Right lobe of liver (tissue), 4 donors: ENCODE measurements at regions not wholly inside any gene's neighbourhood (a gene's known extent, or its start where the extent isn't known, plus 50 kb on each side); places are given as distances from the start of the nearest gene placed in this dataset.

Experiments
- POLR2A ChIP-seq: fragments of 450-650 bp; IDR thresholded peaks from one replicate; pipeline ENCODE4 v1.6.1; 2017; ENCODE audit warnings: antibody characterized with exemption, mild to moderate bottlenecking
- TF ChIP-seq, protein P1 (sequence below), 4 donors: fragments of 200-600 bp in 3 of 4; fragments of 450-650 bp in 1 of 4; IDR thresholded peaks; one replicate each; pipeline versions ENCODE4 v1.5.1 to v1.8.0; 2016 to 2022; ENCODE audit warnings: antibody characterized with exemption in 4 of 4, mild to moderate bottlenecking in 2 of 4
- donor health status: DM: no; HTN: no; CAD: no.
- donor health status: DM: no; HTN: no; CAD: no.
- donor health status: DM: no; HTN: yes; CAD: no.

DNA sequence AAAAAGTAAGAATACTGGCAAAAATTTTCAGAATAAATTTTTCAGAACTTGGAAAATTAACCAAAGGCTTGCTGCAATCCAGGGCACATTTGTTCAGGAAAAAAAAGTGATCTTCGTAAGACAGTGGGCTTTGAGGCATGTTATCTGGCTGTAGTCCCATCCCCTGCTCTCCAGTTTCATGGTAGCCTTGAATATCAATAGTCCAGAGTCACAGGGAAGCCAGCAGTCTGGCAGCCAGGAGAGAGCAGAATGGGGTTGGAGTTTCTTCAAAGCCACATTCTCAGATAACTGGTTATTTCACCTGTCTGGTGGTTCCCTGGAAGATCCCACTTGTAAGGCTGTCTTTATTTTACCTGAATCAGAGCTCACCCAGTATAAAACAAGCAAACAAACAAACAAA is 669.3 kb downstream of the MATN1 start:
- TF ChIP-seq, protein P1, sequence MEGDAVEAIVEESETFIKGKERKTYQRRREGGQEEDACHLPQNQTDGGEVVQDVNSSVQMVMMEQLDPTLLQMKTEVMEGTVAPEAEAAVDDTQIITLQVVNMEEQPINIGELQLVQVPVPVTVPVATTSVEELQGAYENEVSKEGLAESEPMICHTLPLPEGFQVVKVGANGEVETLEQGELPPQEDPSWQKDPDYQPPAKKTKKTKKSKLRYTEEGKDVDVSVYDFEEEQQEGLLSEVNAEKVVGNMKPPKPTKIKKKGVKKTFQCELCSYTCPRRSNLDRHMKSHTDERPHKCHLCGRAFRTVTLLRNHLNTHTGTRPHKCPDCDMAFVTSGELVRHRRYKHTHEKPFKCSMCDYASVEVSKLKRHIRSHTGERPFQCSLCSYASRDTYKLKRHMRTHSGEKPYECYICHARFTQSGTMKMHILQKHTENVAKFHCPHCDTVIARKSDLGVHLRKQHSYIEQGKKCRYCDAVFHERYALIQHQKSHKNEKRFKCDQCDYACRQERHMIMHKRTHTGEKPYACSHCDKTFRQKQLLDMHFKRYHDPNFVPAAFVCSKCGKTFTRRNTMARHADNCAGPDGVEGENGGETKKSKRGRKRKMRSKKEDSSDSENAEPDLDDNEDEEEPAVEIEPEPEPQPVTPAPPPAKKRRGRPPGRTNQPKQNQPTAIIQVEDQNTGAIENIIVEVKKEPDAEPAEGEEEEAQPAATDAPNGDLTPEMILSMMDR (IDR thresholded peaks at IDR 0.05): no peak
- TF ChIP-seq POLR2A: no peak
